ENCODE measurements at regions not wholly inside any gene's neighbourhood (a gene's known extent, or its start where the extent isn't known, plus 50 kb on each side); places are given as distances from the start of the nearest gene placed in this dataset.

- H3K79me2 ChIP-seq (ENCODE audit: control insufficient read depth, insufficient read depth, low read length) = no peaks in the 10 kb centered on the region
- no peak overlapping the region for H3K4me3 ChIP-seq (ENCODE audit: control insufficient read depth in 2 of 3, extremely low read depth in 1 of 3, insufficient read depth in 2 of 3, low read depth in 1 of 3, low read length in 3 of 3)
- no peaks in the 10 kb centered on the region for H3K9me3 ChIP-seq (ENCODE audit: control insufficient read depth, low read depth, low read length)
- H3K36me3 ChIP-seq (ENCODE audit: control insufficient read depth in 2 of 2, extremely low read depth in 1 of 2, insufficient read depth in 2 of 2, low read length in 2 of 2) = no peaks in the 10 kb centered on the region
- no peak overlapping the region for H3K27ac ChIP-seq (ENCODE audit: control insufficient read depth, insufficient read depth, low read length)
- no peaks in the 10 kb centered on the region for H3K9me1 ChIP-seq (ENCODE audit: control insufficient read depth, extremely low read depth, insufficient read depth, low read length)
- dilution Hi-C loops (cut with MboI; ENCODE audit: extremely low pct_ligation_motif_present, low sequenced_read_pairs) = no loop called here
- H3K27me3 ChIP-seq (ENCODE audit: control insufficient read depth, extremely low read depth, insufficient read depth, low read length) = no peaks in the 10 kb centered on the region
- DNase-seq (ENCODE audit: low read depth, low spot score) (no peak), FAIRE-seq (no peak)
- no peak overlapping the region for H3K4me2 ChIP-seq (ENCODE audit: control insufficient read depth, extremely low read depth, insufficient read depth, low read depth, low read length)
- no peak overlapping the region for H2AFZ ChIP-seq (ENCODE audit: control insufficient read depth, low read length)
- no peak overlapping the region for H3K9ac ChIP-seq (ENCODE audit: control insufficient read depth, extremely low read depth, insufficient read depth, low read length)
- H4K20me1 ChIP-seq (ENCODE audit: control insufficient read depth, extremely low read depth, insufficient read depth, low read length) = no peaks in the 10 kb centered on the region
- TF ChIP-seq CTCF (optimal IDR thresholded peaks at IDR 0.05 in 1 of 3, IDR thresholded peaks at IDR 0.05 in 1 of 3, conservative IDR thresholded peaks at IDR 0.05 in 1 of 3; ENCODE audit: extremely low read depth in 1 of 3, insufficient read depth in 2 of 3, low read length in 3 of 3) (no peak), EZH2 (IDR thresholded peaks at IDR 0.05; ENCODE audit: low read length) (no peak)
- peaks cover 9% of the 10 kb centered on the region for H3K4me1 ChIP-seq (ENCODE audit: control insufficient read depth, extremely low read depth, insufficient read depth, low read length)
These were observed 831.5 kb downstream of the ROBO2 start for GRCh38 chr3:77871436-77871835.

- no peak overlapping the region for H3K9ac ChIP-seq (ENCODE audit: control insufficient read depth, extremely low read depth, insufficient read depth, low read length)
- H2AFZ ChIP-seq (ENCODE audit: control insufficient read depth, low read length) = no peak overlapping the region
- H3K4me3 ChIP-seq (ENCODE audit: control insufficient read depth in 2 of 3, extremely low read depth in 1 of 3, insufficient read depth in 2 of 3, low read depth in 1 of 3, low read length in 3 of 3) = no peak overlapping the region
- TF ChIP-seq CTCF (optimal IDR thresholded peaks at IDR 0.05 in 1 of 3, IDR thresholded peaks at IDR 0.05 in 1 of 3, conservative IDR thresholded peaks at IDR 0.05 in 1 of 3; ENCODE audit: extremely low read depth in 1 of 3, insufficient read depth in 2 of 3, low read length in 3 of 3) (no peak), EZH2 (IDR thresholded peaks at IDR 0.05; ENCODE audit: low read length) (no peak)
- no peaks in the 10 kb centered on the region for H3K36me3 ChIP-seq (ENCODE audit: control insufficient read depth in 2 of 2, extremely low read depth in 1 of 2, insufficient read depth in 2 of 2, low read length in 2 of 2)
- no peaks in the 10 kb centered on the region for H4K20me1 ChIP-seq (ENCODE audit: control insufficient read depth, extremely low read depth, insufficient read depth, low read length)
- H3K9me3 ChIP-seq (ENCODE audit: control insufficient read depth, low read depth, low read length) = no peaks in the 10 kb centered on the region
- H3K4me1 ChIP-seq (ENCODE audit: control insufficient read depth, extremely low read depth, insufficient read depth, low read length) = peaks cover 5% of the 10 kb centered on the region
- dilution Hi-C loops (cut with MboI; ENCODE audit: extremely low pct_ligation_motif_present, low sequenced_read_pairs) = no loop called here
- no peak overlapping the region for H3K27ac ChIP-seq (ENCODE audit: control insufficient read depth, insufficient read depth, low read length)
- H3K79me2 ChIP-seq (ENCODE audit: control insufficient read depth, insufficient read depth, low read length) = no peaks in the 10 kb centered on the region
- H3K9me1 ChIP-seq (ENCODE audit: control insufficient read depth, extremely low read depth, insufficient read depth, low read length) = no peaks in the 10 kb centered on the region
- DNase-seq (ENCODE audit: low read depth, low spot score) (no peak), FAIRE-seq (no peak)
- H3K27me3 ChIP-seq (ENCODE audit: control insufficient read depth, extremely low read depth, insufficient read depth, low read length) = no peaks in the 10 kb centered on the region
- no peak overlapping the region for H3K4me2 ChIP-seq (ENCODE audit: control insufficient read depth, extremely low read depth, insufficient read depth, low read depth, low read length)
These were observed 833.7 kb downstream of the ROBO2 start for GRCh38 chr3:77873598-77873997.

Data from keratinocyte (primary cell).